CD4-positive, alpha-beta T cell (primary cell): ENCODE measurements at regions not wholly inside any gene's neighbourhood (a gene's known extent, or its start where the extent isn't known, plus 50 kb on each side); places are given as distances from the start of the nearest gene placed in this dataset.

Experiments used
- ATAC-seq: fragments of 200-7000 bp; cut with Tn5 transposase; one replicate; pipeline ENCODE4 v1.10.0; 2022; ENCODE audit warnings: mild to moderate bottlenecking; ENCODE audit not compliant: poor library complexity
- CTCF ChIA-PET: fragments of 350-600 bp; sonication (Branson Sonifier 250); formaldehyde crosslinking; loops from one replicate; lab custom pipeline; 2021; ENCODE audit warnings: antibody characterized with exemption, inconsistent platforms; lab: Charles Lee
- POLR2A ChIA-PET: fragments of 350-600 bp; sonication (Branson Sonifier 250); formaldehyde crosslinking; loops from one replicate; lab custom pipeline; 2021; ENCODE audit warnings: antibody characterized with exemption, inconsistent platforms; lab: Charles Lee
- DNase-seq, 14 experiments: peaks; one replicate each; pipeline ENCODE4 v3.0.0-alpha.2; 2013 to 2020; ENCODE audit warnings: mixed read lengths in 2 of 14
- H3K27ac ChIP-seq, 2 donors: one replicate each; pipeline versions ENCODE4 v1.5.1 to v1.7.0; 2013; ENCODE audit warnings: low read length in 2 of 2, low read depth in 1 of 2, mild to moderate bottlenecking in 1 of 2
- H3K27me3 ChIP-seq, 2 experiments: 1 replicate in 1 of 2; 2 replicates in 1 of 2; pipeline versions ENCODE4 v1.6.1 to v1.7.0; 2013; ENCODE audit warnings: low read length in 2 of 2, control low read depth in 1 of 2, mild to moderate bottlenecking in 1 of 2, moderate library complexity in 1 of 2; ENCODE audit not compliant: insufficient read depth in 2 of 2, control insufficient read depth in 1 of 2
- H3K36me3 ChIP-seq: one replicate; pipeline ENCODE4 v1.6.1; 2013; ENCODE audit warnings: low read length, control low read depth; ENCODE audit not compliant: insufficient read depth
- H3K4me1 ChIP-seq: one replicate; pipeline ENCODE4 v1.6.1; 2013; ENCODE audit warnings: low read length, control low read depth; ENCODE audit not compliant: insufficient read depth
- H3K4me3 ChIP-seq: one replicate; pipeline ENCODE4 v1.5.1; 2013; ENCODE audit warnings: mild to moderate bottlenecking, low read length, moderate library complexity
- H3K9me3 ChIP-seq, 2 experiments: 1 replicate in 1 of 2; 2 replicates in 1 of 2; pipeline versions ENCODE4 v1.6.1 to v1.7.0; 2013; ENCODE audit warnings: low read length in 2 of 2, mild to moderate bottlenecking in 2 of 2, control low read depth in 1 of 2, moderate library complexity in 1 of 2; ENCODE audit not compliant: control insufficient read depth in 1 of 2, insufficient read depth in 1 of 2
- H3K27ac Mint-ChIP-seq: one replicate; pipeline ENCODE4 v1.8.0; 2020; ENCODE audit warnings: mixed read lengths
- H3K27me3 Mint-ChIP-seq: one replicate; pipeline ENCODE4 v1.8.0; 2021; ENCODE audit warnings: mixed read lengths
- H3K36me3 Mint-ChIP-seq: one replicate; pipeline ENCODE4 v1.8.0; 2021; ENCODE audit warnings: low read depth, mixed read lengths
- H3K4me1 Mint-ChIP-seq: one replicate; pipeline ENCODE4 v1.8.0; 2021; ENCODE audit warnings: low read depth, mixed read lengths
- H3K4me3 Mint-ChIP-seq: one replicate; pipeline ENCODE4 v1.8.0; 2020; ENCODE audit warnings: mild to moderate bottlenecking, mixed read lengths
- H3K9me3 Mint-ChIP-seq: one replicate; pipeline ENCODE4 v1.8.0; 2020; ENCODE audit warnings: mixed read lengths
- CTCF ChIP-seq: fragments of 200-600 bp; IDR thresholded peaks from one replicate; pipeline ENCODE4 v1.8.0; 2022; ENCODE audit warnings: antibody characterized with exemption, mild to moderate bottlenecking
- intact Hi-C, 2 experiments: fragments of 100-400 bp; cut with DNase I in 1 of 2; cut with micrococcal nuclease in 1 of 2; formaldehyde crosslinking; loops; one replicate each; pipeline versions ENCODE4 v1.15.1 to v1.9.0; 2023 to 2025; cut with DNase I, micrococcal nuclease

DNA sequence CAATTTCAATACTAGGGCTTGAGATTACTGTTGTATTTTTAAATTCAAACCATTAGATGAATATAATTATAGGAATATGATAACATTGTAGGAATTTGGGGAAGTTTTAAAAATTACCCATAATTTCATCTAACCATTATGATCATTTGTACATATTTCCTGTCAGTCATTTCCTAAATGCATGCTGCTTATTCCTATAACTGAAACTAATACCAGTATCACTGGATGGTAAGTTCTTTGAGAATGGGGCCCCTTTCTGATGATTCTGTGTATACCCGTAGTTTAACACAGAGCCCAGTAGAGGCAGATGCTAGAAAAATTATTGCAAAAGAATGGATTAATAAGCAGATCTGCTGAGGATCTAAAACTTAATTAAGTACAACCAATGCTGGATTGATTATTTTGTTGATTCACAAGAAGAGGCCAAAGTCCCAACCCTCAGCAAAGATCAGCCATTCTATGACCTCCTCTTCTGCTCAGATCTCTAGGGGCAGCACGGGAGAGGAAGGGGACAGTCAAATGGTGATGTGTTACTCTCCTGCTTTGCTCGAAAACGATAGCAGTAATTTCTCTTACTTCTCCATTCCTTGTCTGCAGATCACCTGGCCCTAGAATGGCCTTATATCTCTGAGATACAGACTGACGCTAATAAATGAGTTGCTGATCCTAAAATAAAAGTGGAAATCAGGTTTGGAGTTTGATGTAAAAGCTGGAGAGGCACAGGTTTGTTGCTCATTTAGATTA, 69.5 kb upstream of the PELI1 start:
- Histone ChIP-seq H3K36me3 (no peaks in the 10 kb centered on the region), H3K4me1 (peaks cover 25% of the 10 kb centered on the region), H3K4me3 (peak overlapping the region; percentile 4), H3K9me3 (no peaks in the 10 kb centered on the region), H3K27me3 (no peaks in the 10 kb centered on the region), H3K27ac (peak overlapping the region; percentile 51 to 57)
- intact Hi-C loops, result loop anchor here (2.0 to 5.0 kb wide), 2 partner anchors 66 to 71 kb away; no protein-coding TSS in a partner anchor
- H3K9me3 Mint-ChIP-seq, result no peaks in the 10 kb centered on the region
- peak overlapping the region; percentile 86 for H3K27ac Mint-ChIP-seq
- peak overlapping the region; percentile 73 for H3K4me3 Mint-ChIP-seq
- peak in 3 of 14 experiments; percentile 30 to 42 (median 35) for DNase-seq
- CTCF ChIA-PET, result interaction anchor here (1.0 to 2.8 kb wide), 3 partner anchors 117 to 274 kb away, joined by 3 to 12 read pairs (median 4); no protein-coding TSS in a partner anchor
- H3K36me3 Mint-ChIP-seq, result no peaks in the 10 kb centered on the region
- peaks cover 71% of the 10 kb centered on the region for H3K4me1 Mint-ChIP-seq
- no peak for ATAC-seq
- no peak for TF ChIP-seq CTCF
- H3K27me3 Mint-ChIP-seq, result no peaks in the 10 kb centered on the region
- POLR2A ChIA-PET, result interaction anchor here (1.0 to 3.2 kb wide), 7 partner anchors 9 to 114 kb away, joined by 3 to 23 read pairs (median 5); no protein-coding TSS in a partner anchor

- no peaks in the 10 kb centered on the region for H3K36me3 Mint-ChIP-seq
- intact Hi-C loops, result loop anchor here (2.0 to 5.0 kb wide), 2 partner anchors 67 to 72 kb away; no protein-coding TSS in a partner anchor
- peak overlapping the region; percentile 73 for H3K4me3 Mint-ChIP-seq
- peak overlapping the region; percentile 86 for H3K27ac Mint-ChIP-seq
- Histone ChIP-seq H3K4me1 (peaks cover 25% of the 10 kb centered on the region), H3K4me3 (peak overlapping the region; percentile 4), H3K9me3 (no peaks in the 10 kb centered on the region), H3K27me3 (no peaks in the 10 kb centered on the region), H3K36me3 (no peaks in the 10 kb centered on the region), H3K27ac (peak overlapping the region; percentile 51 to 57)
- H3K27me3 Mint-ChIP-seq, result no peaks in the 10 kb centered on the region
- H3K4me1 Mint-ChIP-seq, result peaks cover 64% of the 10 kb centered on the region
- no peaks in the 10 kb centered on the region for H3K9me3 Mint-ChIP-seq
- ChIA-PET CTCF (interaction anchor here (0.7 to 2.8 kb wide), 8 partner anchors 9 to 518 kb away, joined by 3 to 12 read pairs (median 4); no protein-coding TSS in a partner anchor), POLR2A (interaction anchor here (1.0 to 3.2 kb wide), 7 partner anchors 9 to 113 kb away, joined by 3 to 23 read pairs (median 5); no protein-coding TSS in a partner anchor)
- peak; percentile 84 for ATAC-seq
- TF ChIP-seq CTCF, result no peak
- peak in 10 of 14 experiments; percentile 17 to 80 (median 42) for DNase-seq
Measured at GRCh38 chr2:64214281-64215115, 70.3 kb upstream of the PELI1 start.

- Mint-ChIP-seq H3K27ac (peak overlapping the region; percentile 13), H3K9me3 (no peaks in the 10 kb centered on the region), H3K36me3 (no peaks in the 10 kb centered on the region), H3K4me1 (peaks cover 67% of the 10 kb centered on the region), H3K27me3 (no peaks in the 10 kb centered on the region), H3K4me3 (no peak overlapping the region)
- peaks cover 14% of the 10 kb centered on the region for H3K4me1 ChIP-seq
- no peaks in the 10 kb centered on the region for H3K27me3 ChIP-seq
- no peak for TF ChIP-seq CTCF
- H3K4me3 ChIP-seq, result no peak overlapping the region
- DNase-seq (no peak), ATAC-seq (no peak)
- H3K27ac ChIP-seq, result no peak overlapping the region
- intact Hi-C loops, result no loop called here
- CTCF ChIA-PET, result no interaction called here
- H3K9me3 ChIP-seq, result no peaks in the 10 kb centered on the region
- H3K36me3 ChIP-seq, result no peaks in the 10 kb centered on the region
- POLR2A ChIA-PET, result no interaction called here
Measured at GRCh38 chr2:64217198-64217869, 73.1 kb upstream of the PELI1 start.
